Vagina (tissue), 2 donors: ENCODE measurements at regions not wholly inside any gene's neighbourhood (a gene's known extent, or its start where the extent isn't known, plus 50 kb on each side); places are given as distances from the start of the nearest gene placed in this dataset.

ENCODE experiments used
- DNase-seq, 2 donors: peaks; one replicate each; pipeline ENCODE4 v3.0.0-alpha.2; 2017; ENCODE audit errors: extremely low spot score in 2 of 2
- H3K27ac ChIP-seq: fragments of 200-600 bp; sonication (generic); one replicate; pipeline ENCODE4 v1.5.1; 2019
- H3K27me3 ChIP-seq: fragments of 200-600 bp; sonication (generic); one replicate; pipeline ENCODE4 v1.5.1; 2019
- H3K36me3 ChIP-seq, 2 donors: fragments of 200-600 bp; sonication (generic); one replicate each; pipeline ENCODE4 v1.5.1; 2017 to 2019
- H3K4me1 ChIP-seq: fragments of 200-600 bp; sonication (generic); one replicate; pipeline ENCODE4 v1.5.1; 2019
- H3K4me3 ChIP-seq, 2 donors: fragments of 200-600 bp; sonication (generic); 1 replicate in 1 of 2; 2 replicates in 1 of 2; pipeline ENCODE4 v1.5.1; 2016 to 2019
- H3K9me3 ChIP-seq: fragments of 200-600 bp; sonication (generic); one replicate; pipeline ENCODE4 v1.5.1; 2019
- CTCF ChIP-seq, 3 experiments: fragments of 450-650 bp in 2 of 3; fragments of 200-600 bp in 1 of 3; sonication (generic) in 1 of 3; IDR thresholded peaks; one replicate each; pipeline ENCODE4 v1.5.1; 2017 to 2019; ENCODE audit warnings: antibody characterized with exemption in 3 of 3, mild to moderate bottlenecking in 2 of 3, moderate library complexity in 2 of 3
- POLR2A ChIP-seq, 2 donors: fragments of 450-650 bp; IDR thresholded peaks; one replicate each; pipeline ENCODE4 v1.6.1; 2017; ENCODE audit warnings: antibody characterized with exemption in 2 of 2, mild to moderate bottlenecking in 2 of 2, moderate library complexity in 2 of 2
- POLR2AphosphoS5 ChIP-seq, 2 donors: sonication (generic); formaldehyde crosslinking; IDR thresholded peaks; one replicate each; pipeline ENCODE4 v1.9.0; 2017; ENCODE audit warnings: antibody characterized with exemption in 2 of 2, mild to moderate bottlenecking in 2 of 2, low read depth in 1 of 2; ENCODE audit not compliant: insufficient read depth in 1 of 2
- intact Hi-C: fragments of 100-400 bp; cut with DNase I; formaldehyde crosslinking; loops from one replicate; pipeline ENCODE4 v1.15.1; 2023

- TF ChIP-seq POLR2AphosphoS5 (IDR thresholded peaks at IDR 0.05; ENCODE audit: insufficient read depth in 1 of 2, low read depth in 1 of 2) = no peak
- no peak for TF ChIP-seq CTCF (IDR thresholded peaks at IDR 0.05)
- no peak for TF ChIP-seq POLR2A (IDR thresholded peaks at IDR 0.05)
- Histone ChIP-seq H3K27ac (no peak overlapping the region), H3K36me3 (no peaks in the 10 kb centered on the region), H3K4me3 (no peak overlapping the region), H3K27me3 (no peaks in the 10 kb centered on the region), H3K4me1 (peaks cover 5% of the 10 kb centered on the region), H3K9me3 (no peaks in the 10 kb centered on the region)
- no peak for DNase-seq
- intact Hi-C loops = no loop called here
Measured at GRCh38 chr17:43326490-43327275, 72.1 kb upstream of the ARL4D start.

GRCh38 chr17:43324205-43324893, 74.4 kb upstream of the ARL4D start:
- intact Hi-C loops = no loop called here
- Histone ChIP-seq H3K4me1 (peaks cover 5% of the 10 kb centered on the region), H3K9me3 (no peaks in the 10 kb centered on the region), H3K27me3 (no peaks in the 10 kb centered on the region), H3K36me3 (no peaks in the 10 kb centered on the region), H3K4me3 (no peak overlapping the region), H3K27ac (no peak overlapping the region)
- no peak for DNase-seq
- TF ChIP-seq POLR2AphosphoS5 (IDR thresholded peaks at IDR 0.05; ENCODE audit: insufficient read depth in 1 of 2, low read depth in 1 of 2) = no peak
- TF ChIP-seq POLR2A (IDR thresholded peaks at IDR 0.05) = no peak
- TF ChIP-seq CTCF (IDR thresholded peaks at IDR 0.05) = no peak

- no peaks in the 10 kb centered on the region for H3K36me3 ChIP-seq
- TF ChIP-seq CTCF (IDR thresholded peaks at IDR 0.05) = no peak
- no peak for TF ChIP-seq POLR2A (IDR thresholded peaks at IDR 0.05)
- TF ChIP-seq POLR2AphosphoS5 (IDR thresholded peaks at IDR 0.05; ENCODE audit: insufficient read depth in 1 of 2, low read depth in 1 of 2) = no peak
- no peak for DNase-seq
- intact Hi-C loops = no loop called here
- H3K27ac ChIP-seq = no peak overlapping the region
- H3K27me3 ChIP-seq = no peaks in the 10 kb centered on the region
- H3K4me3 ChIP-seq = no peak overlapping the region
- H3K9me3 ChIP-seq = no peaks in the 10 kb centered on the region
- H3K4me1 ChIP-seq = no peaks in the 10 kb centered on the region
Measured at GRCh38 chr17:43319293-43320124, 79.3 kb upstream of the ARL4D start.

- Histone ChIP-seq H3K27ac (no peak overlapping the region), H3K9me3 (no peaks in the 10 kb centered on the region), H3K4me1 (no peaks in the 10 kb centered on the region), H3K4me3 (no peak overlapping the region), H3K36me3 (no peaks in the 10 kb centered on the region), H3K27me3 (no peaks in the 10 kb centered on the region)
- intact Hi-C loops = no loop called here
- DNase-seq = no peak
- TF ChIP-seq POLR2AphosphoS5 (IDR thresholded peaks at IDR 0.05; ENCODE audit: insufficient read depth in 1 of 2, low read depth in 1 of 2) = no peak
- no peak for TF ChIP-seq POLR2A (IDR thresholded peaks at IDR 0.05)
- TF ChIP-seq CTCF (IDR thresholded peaks at IDR 0.05) = no peak
Measured at GRCh38 chr17:43316522-43317142, 82.2 kb upstream of the ARL4D start.
